ENCODE measurements at regions not wholly inside any gene's neighbourhood (a gene's known extent, or its start where the extent isn't known, plus 50 kb on each side); places are given as distances from the start of the nearest gene placed in this dataset.

DNA sequence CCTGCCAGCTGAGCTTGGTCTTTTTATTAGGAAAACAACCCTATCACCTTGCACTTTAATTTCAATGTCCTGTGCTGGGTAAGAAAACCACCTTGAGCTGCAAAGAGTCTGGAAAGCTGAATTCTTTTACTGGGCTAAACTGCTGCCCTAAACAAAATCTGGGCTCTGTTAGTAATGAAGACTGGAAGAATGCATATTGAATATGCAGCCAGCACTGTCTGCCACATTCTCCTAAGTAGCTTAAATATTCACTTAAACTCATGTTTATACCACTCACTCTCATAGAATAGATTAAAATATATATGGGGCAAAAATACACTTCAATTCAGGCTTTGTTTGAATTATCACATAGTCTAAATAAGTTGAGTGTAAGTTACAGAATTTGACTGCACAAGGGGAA lies 158.0 kb downstream of the TGFB2 start:
- TF ChIP-seq, protein P1, sequence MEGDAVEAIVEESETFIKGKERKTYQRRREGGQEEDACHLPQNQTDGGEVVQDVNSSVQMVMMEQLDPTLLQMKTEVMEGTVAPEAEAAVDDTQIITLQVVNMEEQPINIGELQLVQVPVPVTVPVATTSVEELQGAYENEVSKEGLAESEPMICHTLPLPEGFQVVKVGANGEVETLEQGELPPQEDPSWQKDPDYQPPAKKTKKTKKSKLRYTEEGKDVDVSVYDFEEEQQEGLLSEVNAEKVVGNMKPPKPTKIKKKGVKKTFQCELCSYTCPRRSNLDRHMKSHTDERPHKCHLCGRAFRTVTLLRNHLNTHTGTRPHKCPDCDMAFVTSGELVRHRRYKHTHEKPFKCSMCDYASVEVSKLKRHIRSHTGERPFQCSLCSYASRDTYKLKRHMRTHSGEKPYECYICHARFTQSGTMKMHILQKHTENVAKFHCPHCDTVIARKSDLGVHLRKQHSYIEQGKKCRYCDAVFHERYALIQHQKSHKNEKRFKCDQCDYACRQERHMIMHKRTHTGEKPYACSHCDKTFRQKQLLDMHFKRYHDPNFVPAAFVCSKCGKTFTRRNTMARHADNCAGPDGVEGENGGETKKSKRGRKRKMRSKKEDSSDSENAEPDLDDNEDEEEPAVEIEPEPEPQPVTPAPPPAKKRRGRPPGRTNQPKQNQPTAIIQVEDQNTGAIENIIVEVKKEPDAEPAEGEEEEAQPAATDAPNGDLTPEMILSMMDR (IDR thresholded peaks at IDR 0.05 in 8 of 11, conservative IDR thresholded peaks at IDR 0.05 in 3 of 11): no peak
- no peak for TF ChIP-seq POLR2A (IDR thresholded peaks at IDR 0.05)
